Smooth muscle cell (in vitro differentiated cells): ENCODE measurements at regions not wholly inside any gene's neighbourhood (a gene's known extent, or its start where the extent isn't known, plus 50 kb on each side); places are given as distances from the start of the nearest gene placed in this dataset.

Experiments
- DNase-seq: peaks from one replicate; lab custom pipeline; 2025; ENCODE audit not compliant: unreplicated experiment; lab: John Stamatoyannopoulos, UW
- H2AFZ ChIP-seq: fragments of 200-600 bp; sonication (generic); 2 replicates; pipeline ENCODE4 v1.6.0; 2016; ENCODE audit warnings: antibody characterized with exemption, low read depth, mild to moderate bottlenecking
- H3F3A ChIP-seq: fragments of 200-600 bp; sonication (generic); 2 replicates; pipeline ENCODE4 v1.6.0; 2017; ENCODE audit warnings: antibody characterized with exemption, low read depth
- H3K27ac ChIP-seq: fragments of 200-600 bp; sonication (generic); 2 replicates; pipeline ENCODE4 v1.5.1; 2016; ENCODE audit warnings: low read depth, mild to moderate bottlenecking
- H3K27me3 ChIP-seq: fragments of 200-600 bp; sonication (generic); 2 replicates; pipeline ENCODE4 v1.6.1; 2016; ENCODE audit warnings: low read depth, mild to moderate bottlenecking
- H3K36me3 ChIP-seq: fragments of 200-600 bp; sonication (generic); 2 replicates; pipeline ENCODE4 v1.5.1; 2016; ENCODE audit warnings: low read depth
- H3K4me1 ChIP-seq: fragments of 200-600 bp; sonication (generic); 2 replicates; pipeline ENCODE4 v1.5.1; 2016; ENCODE audit warnings: low read depth
- H3K4me2 ChIP-seq: fragments of 200-600 bp; sonication (generic); 2 replicates; pipeline ENCODE4 v1.6.0; 2016; ENCODE audit warnings: mild to moderate bottlenecking
- H3K4me3 ChIP-seq: fragments of 200-600 bp; sonication (generic); 2 replicates; pipeline ENCODE4 v1.5.1; 2016; ENCODE audit warnings: mild to moderate bottlenecking
- H3K79me2 ChIP-seq: fragments of 200-600 bp; sonication (generic); 2 replicates; pipeline ENCODE4 v1.6.0; 2016; ENCODE audit warnings: low read depth, mild to moderate bottlenecking
- H3K9ac ChIP-seq: fragments of 200-600 bp; sonication (generic); 2 replicates; pipeline ENCODE4 v1.6.0; 2016; ENCODE audit warnings: low read depth
- H3K9me3 ChIP-seq: fragments of 200-600 bp; sonication (generic); replicated peaks from 2 replicates; pipeline ENCODE4 v1.5.1; 2016; ENCODE audit warnings: low read depth
- H4K20me1 ChIP-seq: fragments of 200-600 bp; sonication (generic); 2 replicates; pipeline ENCODE4 v1.6.0; 2016; ENCODE audit warnings: low read depth
- CTCF ChIP-seq: fragments of 200-600 bp; sonication (generic); IDR thresholded peaks from 2 replicates; pipeline ENCODE4 v1.5.1; 2017; ENCODE audit warnings: borderline replicate concordance, mild to moderate bottlenecking, antibody characterized with exemption; ENCODE audit not compliant: insufficient read depth, poor library complexity, severe bottlenecking
- WGBS: methylation state at CpG from one replicate; pipeline ENCODE4 v1.1.7; 2016; ENCODE audit warnings: low lambda C conversion rate; 5-methylcytosine and 5-hydroxymethylcytosine counted together

DNA sequence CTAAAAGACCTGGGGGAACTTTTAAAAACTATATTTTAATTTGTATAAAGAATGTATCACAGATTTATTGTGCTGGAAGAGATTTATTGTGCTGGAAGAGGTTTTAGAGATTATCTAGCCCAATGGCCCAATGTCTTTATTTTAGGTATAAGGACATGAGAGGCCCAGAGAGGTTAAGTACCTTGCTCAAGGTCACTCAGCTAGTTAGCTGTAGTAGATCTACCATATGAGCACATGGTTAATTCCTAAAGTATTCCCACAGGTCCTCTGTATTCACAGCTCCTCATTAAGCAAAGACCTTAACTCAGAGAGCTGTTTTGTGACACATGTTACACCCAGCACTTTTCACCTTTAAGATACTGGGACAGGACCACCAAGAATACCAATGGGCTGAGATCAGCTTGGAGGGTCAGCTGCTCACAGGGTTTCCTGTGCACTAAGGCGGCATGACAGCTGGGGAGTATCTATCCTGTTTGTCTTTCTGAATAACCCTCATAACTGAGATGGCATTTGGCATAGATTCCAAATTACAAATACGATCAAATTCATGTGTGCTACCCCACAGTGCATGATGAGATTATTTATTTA lies 143.1 kb upstream of the TBL1XR1 start:
- peaks cover 9% of the 10 kb centered on the region for H3F3A ChIP-seq
- no peak overlapping the region for H3K4me2 ChIP-seq
- 95% methylated on average over 2 of the region's 2 CpGs for WGBS
- H4K20me1 ChIP-seq = no peaks in the 10 kb centered on the region
- H3K79me2 ChIP-seq = no peaks in the 10 kb centered on the region
- H3K36me3 ChIP-seq = no peaks in the 10 kb centered on the region
- no peak overlapping the region for H3K4me3 ChIP-seq
- H3K4me1 ChIP-seq = peaks cover 16% of the 10 kb centered on the region
- no peak overlapping the region for H3K9ac ChIP-seq
- no peak for DNase-seq
- H3K27ac ChIP-seq = no peak overlapping the region
- H2AFZ ChIP-seq = no peak overlapping the region
- no peaks in the 10 kb centered on the region for H3K9me3 ChIP-seq
- TF ChIP-seq CTCF = no peak
- H3K27me3 ChIP-seq = no peaks in the 10 kb centered on the region

- DNase-seq = no peak
- H4K20me1 ChIP-seq = no peaks in the 10 kb centered on the region
- WGBS = 92% methylated on average over 7 of the region's 7 CpGs
- no peak overlapping the region for H3K4me3 ChIP-seq
- no peaks in the 10 kb centered on the region for H3K27me3 ChIP-seq
- H3K27ac ChIP-seq = no peak overlapping the region
- no peaks in the 10 kb centered on the region for H3K79me2 ChIP-seq
- no peaks in the 10 kb centered on the region for H3K9me3 ChIP-seq
- no peak overlapping the region for H2AFZ ChIP-seq
- H3K4me2 ChIP-seq = no peak overlapping the region
- no peak overlapping the region for H3K9ac ChIP-seq
- TF ChIP-seq CTCF = no peak
- peaks cover 29% of the 10 kb centered on the region for H3K4me1 ChIP-seq
- H3K36me3 ChIP-seq = no peaks in the 10 kb centered on the region
- peaks cover 9% of the 10 kb centered on the region for H3F3A ChIP-seq
Measured at GRCh38 chr3:177341736-177342419, 144.6 kb upstream of the TBL1XR1 start.

- no peaks in the 10 kb centered on the region for H3K36me3 ChIP-seq
- H3K9me3 ChIP-seq = no peaks in the 10 kb centered on the region
- no peaks in the 10 kb centered on the region for H3K79me2 ChIP-seq
- no peak for DNase-seq
- H4K20me1 ChIP-seq = no peaks in the 10 kb centered on the region
- H3K27me3 ChIP-seq = no peaks in the 10 kb centered on the region
- no peak overlapping the region for H3K27ac ChIP-seq
- no peak overlapping the region for H3K9ac ChIP-seq
- WGBS = 79% methylated on average over 3 of the region's 3 CpGs
- no peak overlapping the region for H2AFZ ChIP-seq
- no peak for TF ChIP-seq CTCF
- no peak overlapping the region for H3K4me3 ChIP-seq
- H3K4me1 ChIP-seq = peaks cover 23% of the 10 kb centered on the region
- peaks cover 9% of the 10 kb centered on the region for H3F3A ChIP-seq
- no peak overlapping the region for H3K4me2 ChIP-seq
Measured at GRCh38 chr3:177343122-177343625, 145.9 kb upstream of the TBL1XR1 start.
